Activated CD4-positive, alpha-beta T cell treated with anti-CD3 and anti-CD28 coated beads, Interleukin-2, amount 50 U/mL, for 24 hours (primary cell): ENCODE measurements at regions not wholly inside any gene's neighbourhood (a gene's known extent, or its start where the extent isn't known, plus 50 kb on each side); places are given as distances from the start of the nearest gene placed in this dataset.

Experiments
- DNase-seq, 2 donors: peaks; one replicate each; pipeline ENCODE4 v3.0.0-alpha.2; 2020; ENCODE audit warnings: low read depth in 1 of 2, low spot score in 1 of 2

DNA sequence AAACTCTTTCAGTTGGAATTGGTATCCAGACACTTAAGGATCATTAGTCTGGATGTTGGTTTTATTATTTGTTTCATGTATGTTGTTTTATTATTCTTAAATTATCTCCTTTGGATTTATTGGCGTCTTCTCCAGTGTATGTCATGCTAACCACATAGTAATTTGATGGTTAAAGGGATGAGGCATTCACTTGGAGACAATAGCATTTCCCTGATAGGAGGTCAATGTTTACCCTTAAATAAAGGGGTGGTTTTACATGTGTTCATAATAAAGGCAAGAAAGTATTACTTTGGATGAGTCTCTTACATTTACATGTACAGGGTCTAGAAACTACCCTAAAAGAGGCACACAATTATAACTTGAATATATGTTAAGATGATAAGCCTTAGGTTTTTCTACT, 51.2 kb upstream of the RNF144B start:
- DNase-seq, result no peak

GRCh38 chr6:18334251-18334650, 52.9 kb upstream of the RNF144B start:
- DNase-seq, result no peak

GRCh38 chr6:18330548-18331081, 56.5 kb upstream of the RNF144B start:
- DNase-seq, result no peak

GRCh38 chr6:18329776-18330175, 57.4 kb upstream of the RNF144B start:
- DNase-seq, result no peak

GRCh38 chr6:18328540-18328939, 58.6 kb upstream of the RNF144B start:
- DNase-seq, result no peak

GRCh38 chr6:18328070-18328469, 59.1 kb upstream of the RNF144B start:
- DNase-seq, result no peak

DNA sequence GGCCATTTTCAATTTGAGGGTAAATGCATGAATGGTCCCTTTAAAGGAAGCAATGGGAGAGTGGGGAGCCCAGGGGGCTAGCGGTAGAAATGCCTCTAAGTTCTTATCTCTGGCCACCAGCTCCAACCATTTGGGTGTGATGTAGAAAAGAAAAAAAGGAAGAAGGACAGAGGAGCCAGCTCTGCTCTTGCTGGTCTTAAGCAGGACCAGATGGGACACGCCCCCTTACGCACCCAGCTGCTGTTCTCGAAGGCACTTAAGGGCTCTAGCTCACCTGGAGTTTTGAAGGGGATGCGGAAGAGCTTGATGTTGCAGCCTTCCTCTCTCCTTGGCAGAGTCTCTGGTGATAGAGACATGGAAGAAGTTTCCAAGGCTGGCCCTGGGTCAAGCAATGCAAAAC, 59.5 kb upstream of the RNF144B start:
- no peak for DNase-seq

GRCh38 chr6:18326980-18327379, 60.2 kb upstream of the RNF144B start:
- DNase-seq, result no peak

DNA sequence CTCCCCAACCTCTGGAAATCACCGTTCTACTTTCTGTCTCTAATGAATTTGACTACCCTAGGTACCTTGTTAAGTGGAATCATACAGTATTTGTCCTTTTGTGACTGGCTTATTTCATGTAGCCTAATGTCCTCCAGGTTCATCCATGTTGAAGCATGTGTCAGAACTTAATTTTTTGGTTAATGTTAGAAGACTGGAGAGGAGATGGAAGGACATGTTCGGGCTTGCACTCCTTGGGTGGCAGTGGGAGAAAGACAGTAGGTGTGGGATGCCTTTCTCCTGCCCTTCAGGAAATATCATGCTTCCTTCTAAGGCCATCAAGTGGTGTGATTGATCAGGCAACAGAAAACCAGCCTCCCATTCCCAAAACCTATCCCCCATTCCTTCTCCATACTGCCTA, 61.1 kb upstream of the RNF144B start:
- no peak for DNase-seq

DNA sequence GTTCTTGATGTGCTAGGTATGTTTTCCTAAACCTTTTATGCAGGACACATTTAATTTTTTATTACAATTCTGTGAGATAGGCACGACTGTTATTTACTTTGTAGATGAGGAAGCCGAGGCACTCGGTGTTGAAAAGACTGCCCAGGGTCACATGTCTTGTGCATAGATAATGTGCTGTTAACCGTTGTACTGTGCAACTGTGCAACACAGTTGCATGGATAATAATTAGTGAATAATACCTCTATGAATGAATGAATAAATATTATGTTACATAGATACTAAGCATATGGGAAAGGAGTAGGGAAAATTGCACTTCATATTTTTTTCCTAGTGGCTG, 60.3 kb upstream of the DEK start:
- no peak for DNase-seq

- peak in 1 of 2 donors; percentile 21 for DNase-seq
These were observed 59.8 kb upstream of the DEK start for GRCh38 chr6:18323935-18324705.

DNA sequence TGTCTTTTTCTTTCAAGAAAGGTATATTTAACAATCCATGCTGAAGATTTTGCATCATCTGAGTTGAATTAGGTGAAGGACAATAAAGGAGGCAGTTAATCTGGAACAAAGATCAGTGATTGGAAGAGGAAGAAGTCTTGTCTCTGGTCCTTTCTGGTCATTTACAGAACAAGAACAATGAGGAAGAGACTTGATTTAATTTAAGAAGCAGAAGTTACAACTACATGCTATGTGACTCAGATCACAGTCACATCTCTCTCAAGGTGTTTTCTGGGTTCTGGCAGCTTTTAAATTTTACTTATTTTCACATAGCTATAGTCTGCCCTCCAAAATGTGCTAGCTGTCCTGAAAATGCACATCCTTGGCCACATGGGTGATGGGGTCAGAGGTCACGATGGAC, 53.5 kb upstream of the DEK start:
- no peak for DNase-seq

GRCh38 chr6:18314317-18314997, 50.1 kb upstream of the DEK start:
- no peak for DNase-seq
